Activated naive CD4-positive, alpha-beta T cell treated with anti-CD3 and anti-CD28 coated beads for 36 hours (primary cell): ENCODE measurements at regions not wholly inside any gene's neighbourhood (a gene's known extent, or its start where the extent isn't known, plus 50 kb on each side); places are given as distances from the start of the nearest gene placed in this dataset.

Experiments used
- CTCF ChIA-PET: fragments of 350-600 bp; sonication (Branson Sonifier 250); formaldehyde crosslinking; loops from one replicate; lab custom pipeline; 2021; ENCODE audit warnings: antibody characterized with exemption; lab: Charles Lee
- DNase-seq: peaks from one replicate; pipeline ENCODE4 v3.0.0-alpha.2; 2020
- H3K27ac Mint-ChIP-seq: one replicate; pipeline ENCODE4 v1.8.0; 2021; ENCODE audit warnings: mild to moderate bottlenecking, mixed read lengths
- H3K27me3 Mint-ChIP-seq: one replicate; pipeline ENCODE4 v1.8.0; 2021; ENCODE audit warnings: low read depth, mixed read lengths
- H3K36me3 Mint-ChIP-seq: one replicate; pipeline ENCODE4 v1.8.0; 2021; ENCODE audit warnings: low read depth, mixed read lengths
- H3K4me1 Mint-ChIP-seq: one replicate; pipeline ENCODE4 v1.8.0; 2021; ENCODE audit warnings: low read depth, mixed read lengths
- H3K4me3 Mint-ChIP-seq: one replicate; pipeline ENCODE4 v1.8.0; 2021; ENCODE audit warnings: mild to moderate bottlenecking, moderate library complexity, mixed read lengths
- H3K9me3 Mint-ChIP-seq: one replicate; pipeline ENCODE4 v1.8.0; 2021; ENCODE audit warnings: mixed read lengths
- intact Hi-C: fragments of 100-400 bp; cut with micrococcal nuclease; formaldehyde crosslinking; loops from one replicate; pipeline ENCODE4 v1.15.1; 2023

DNA sequence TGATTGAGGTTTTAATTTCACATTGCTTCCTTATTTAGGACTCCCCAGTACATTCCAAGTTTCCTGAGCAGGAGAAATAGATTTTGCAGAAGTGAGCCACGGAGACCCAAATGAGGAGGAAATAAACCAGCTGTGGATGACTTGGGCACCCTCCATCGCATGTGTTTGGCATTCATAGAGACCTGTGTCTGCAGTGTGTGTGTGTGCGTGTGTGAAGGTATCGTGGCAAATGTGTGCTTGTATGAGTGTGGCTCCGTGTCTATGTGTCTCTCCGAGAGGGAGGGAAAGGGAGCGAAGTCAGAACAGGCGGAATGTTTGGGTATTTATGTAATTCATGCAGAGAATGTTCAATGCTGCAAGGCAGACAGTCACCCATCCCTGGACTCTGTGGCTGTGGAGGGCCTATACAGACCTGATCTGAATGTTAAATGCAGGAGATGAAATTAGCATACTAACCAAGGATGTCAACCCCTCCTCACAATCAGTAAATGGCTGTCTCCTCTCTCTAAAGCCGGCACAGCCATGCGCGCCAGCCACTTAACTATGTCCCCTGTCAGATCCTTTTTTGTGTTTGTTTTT is 186.0 kb upstream of the ZFHX3 start:
- intact Hi-C loops = no loop called here
- Mint-ChIP-seq H3K4me1 (no peaks in the 10 kb centered on the region), H3K4me3 (no peak overlapping the region), H3K27me3 (no peaks in the 10 kb centered on the region), H3K27ac (no peak overlapping the region), H3K36me3 (no peaks in the 10 kb centered on the region), H3K9me3 (no peaks in the 10 kb centered on the region)
- CTCF ChIA-PET = no interaction called here
- no peak for DNase-seq

DNA sequence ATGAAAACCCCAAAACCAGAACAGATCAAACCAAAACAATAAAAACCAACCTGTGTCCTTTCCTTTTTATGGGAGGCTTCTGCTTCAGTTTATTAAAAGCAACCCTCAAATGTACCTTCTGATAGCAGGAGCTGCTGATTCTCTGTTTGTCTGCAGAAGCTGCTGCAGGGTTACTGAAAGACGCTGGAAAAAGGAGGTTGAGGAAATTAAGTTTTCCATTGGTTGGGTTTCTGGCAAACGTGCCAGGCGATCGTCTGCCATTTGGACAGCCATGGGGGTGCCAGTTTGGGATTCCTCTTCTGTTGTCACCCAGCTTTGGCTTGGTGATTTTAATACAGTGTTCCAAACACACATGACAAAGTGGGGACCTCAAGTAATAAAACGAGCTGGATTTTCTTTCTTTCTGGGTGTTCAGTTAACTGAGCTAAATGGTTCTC is 185.4 kb upstream of the ZFHX3 start:
- Mint-ChIP-seq H3K9me3 (no peaks in the 10 kb centered on the region), H3K27me3 (no peaks in the 10 kb centered on the region), H3K4me3 (no peak overlapping the region), H3K27ac (no peak overlapping the region), H3K36me3 (no peaks in the 10 kb centered on the region), H3K4me1 (no peaks in the 10 kb centered on the region)
- intact Hi-C loops = no loop called here
- DNase-seq = no peak
- CTCF ChIA-PET = no interaction called here

DNA sequence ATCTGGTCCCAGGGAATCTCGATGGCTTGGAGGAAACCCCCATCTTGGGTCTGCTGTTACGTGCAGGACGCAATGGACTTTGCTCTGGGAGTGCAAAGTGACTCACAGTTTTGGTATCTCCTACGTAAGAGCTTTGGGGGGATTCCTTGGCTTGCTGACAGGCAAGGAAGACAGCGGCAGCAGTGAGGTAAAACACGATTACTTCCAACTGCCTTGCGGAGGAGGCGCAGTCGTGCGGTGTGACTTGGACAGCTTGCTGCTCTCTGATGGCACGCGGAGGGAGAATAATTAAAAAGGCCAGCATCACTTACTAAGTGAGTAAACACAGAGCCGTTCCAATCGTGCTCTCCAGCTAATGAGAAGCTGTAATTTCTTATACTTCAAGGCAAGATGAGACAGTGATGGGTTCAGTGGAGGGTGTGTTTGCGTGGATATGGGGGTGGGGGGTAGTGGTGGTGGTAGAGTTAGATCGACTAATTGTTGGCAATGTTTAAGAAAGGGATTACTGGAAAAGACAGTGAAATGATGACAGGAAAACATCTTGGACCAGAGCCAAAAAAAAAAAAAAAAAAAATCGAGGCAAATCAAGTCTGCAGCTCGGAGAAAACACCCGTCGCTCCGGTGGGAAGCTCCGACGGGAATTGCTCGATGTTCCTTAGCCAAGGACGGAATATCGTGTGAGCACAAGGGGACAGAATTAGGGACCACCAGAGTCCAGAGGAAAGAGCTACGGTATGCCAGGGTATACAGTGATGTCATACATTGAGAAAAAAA is 184.8 kb upstream of the ZFHX3 start:
- Mint-ChIP-seq H3K4me1 (no peaks in the 10 kb centered on the region), H3K27me3 (no peaks in the 10 kb centered on the region), H3K27ac (no peak overlapping the region), H3K36me3 (no peaks in the 10 kb centered on the region), H3K4me3 (no peak overlapping the region), H3K9me3 (no peaks in the 10 kb centered on the region)
- no peak for DNase-seq
- intact Hi-C loops = no loop called here
- CTCF ChIA-PET = no interaction called here

DNA sequence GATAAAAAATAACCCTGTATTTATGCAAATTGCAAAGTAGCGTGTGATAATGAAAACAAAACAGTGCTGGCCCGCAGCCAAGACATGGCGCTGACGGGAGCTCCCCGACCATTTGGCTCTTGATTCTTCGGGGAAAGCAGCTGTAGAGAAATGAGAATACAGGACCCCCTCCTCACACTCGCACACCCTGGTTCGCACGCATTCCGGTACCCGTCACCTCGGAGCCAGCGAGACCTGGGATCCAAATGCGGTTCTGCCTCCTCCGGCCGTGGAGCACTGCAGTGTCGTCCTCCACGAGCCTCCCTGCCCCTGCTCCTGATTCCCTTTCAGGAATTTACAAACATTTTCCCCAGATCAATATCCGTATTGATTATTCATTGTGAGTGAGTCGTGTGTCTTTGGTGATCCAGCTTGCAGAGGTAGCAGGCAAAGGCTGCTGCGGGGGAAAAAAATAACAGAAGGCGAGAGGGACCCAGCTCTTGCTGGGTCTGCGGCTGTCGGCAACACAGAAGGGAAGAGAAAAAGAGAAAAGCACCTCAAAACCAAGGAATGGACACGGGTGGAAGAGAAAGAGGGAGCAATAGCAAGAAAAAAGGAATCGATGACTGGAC is 184.1 kb upstream of the ZFHX3 start:
- Mint-ChIP-seq H3K36me3 (no peaks in the 10 kb centered on the region), H3K27ac (no peak overlapping the region), H3K9me3 (no peaks in the 10 kb centered on the region), H3K4me1 (no peaks in the 10 kb centered on the region), H3K27me3 (no peaks in the 10 kb centered on the region), H3K4me3 (no peak overlapping the region)
- CTCF ChIA-PET = no interaction called here
- intact Hi-C loops = no loop called here
- DNase-seq = no peak

DNA sequence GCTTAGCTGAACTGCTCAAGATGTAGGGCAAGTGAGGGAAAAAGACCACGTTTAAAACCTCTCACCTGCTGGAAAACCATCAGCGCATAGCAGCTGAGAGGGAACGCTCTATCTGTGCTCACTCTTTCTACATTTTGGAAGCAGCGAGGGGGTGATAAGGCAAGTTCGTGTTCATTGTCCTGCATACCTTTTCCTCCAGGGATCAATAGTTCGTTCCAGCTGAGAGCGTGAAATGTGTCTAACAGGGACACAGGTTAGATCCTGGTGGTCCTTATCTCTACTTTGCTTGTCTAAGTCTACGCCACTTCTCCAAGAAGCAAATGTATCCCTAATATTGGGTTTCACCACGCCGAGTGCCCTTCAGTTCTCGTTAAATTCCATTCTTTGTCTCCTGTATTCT is 183.5 kb upstream of the ZFHX3 start:
- Mint-ChIP-seq H3K9me3 (no peaks in the 10 kb centered on the region), H3K36me3 (no peaks in the 10 kb centered on the region), H3K4me3 (no peak overlapping the region), H3K27ac (no peak overlapping the region), H3K27me3 (no peaks in the 10 kb centered on the region), H3K4me1 (no peaks in the 10 kb centered on the region)
- intact Hi-C loops = no loop called here
- CTCF ChIA-PET = no interaction called here
- DNase-seq = no peak

DNA sequence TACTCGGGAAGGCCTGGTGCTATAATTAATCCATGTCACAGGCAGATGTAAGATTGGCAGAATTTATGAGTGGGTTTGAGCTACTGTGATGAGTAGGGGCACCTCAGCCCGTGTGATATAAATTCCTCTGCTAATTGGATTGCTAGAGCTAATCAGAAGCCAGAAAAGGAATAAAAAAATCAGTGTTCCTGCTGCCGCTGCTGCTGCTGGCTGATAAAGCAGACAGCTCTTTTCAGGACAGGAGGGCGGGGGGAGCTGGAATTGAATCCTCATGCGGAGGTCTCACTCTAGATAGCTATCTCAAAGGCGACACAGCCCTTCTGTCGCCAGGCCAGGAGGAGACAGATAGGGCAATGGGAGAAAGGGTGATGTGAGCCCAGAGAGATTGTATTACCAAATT is 182.7 kb upstream of the ZFHX3 start:
- Mint-ChIP-seq H3K27me3 (no peaks in the 10 kb centered on the region), H3K9me3 (no peaks in the 10 kb centered on the region), H3K36me3 (no peaks in the 10 kb centered on the region), H3K4me1 (no peaks in the 10 kb centered on the region), H3K27ac (no peak overlapping the region), H3K4me3 (no peak overlapping the region)
- intact Hi-C loops = no loop called here
- DNase-seq = no peak
- CTCF ChIA-PET = no interaction called here

DNA sequence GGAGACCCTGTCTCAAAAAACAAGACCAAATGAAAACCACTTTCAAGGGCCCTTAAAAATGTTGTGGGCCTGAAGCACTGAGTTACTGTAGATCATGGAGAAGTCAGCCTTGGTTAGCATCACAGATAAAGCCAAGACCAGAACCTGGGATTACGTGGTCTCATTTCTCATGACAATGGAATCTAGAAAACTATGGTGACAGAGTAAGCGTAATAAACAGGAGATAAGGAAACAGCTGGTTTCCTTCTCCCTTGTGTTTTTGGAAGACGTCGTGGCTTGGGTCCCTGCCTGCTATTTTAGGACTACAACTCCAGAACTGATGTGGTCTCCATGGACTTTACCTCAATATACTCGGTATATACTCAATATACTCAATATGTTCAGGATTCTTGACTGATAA is 180.7 kb upstream of the ZFHX3 start:
- no peaks in the 10 kb centered on the region for H3K4me1 Mint-ChIP-seq
- DNase-seq = no peak
- H3K36me3 Mint-ChIP-seq = no peaks in the 10 kb centered on the region
- H3K27me3 Mint-ChIP-seq = no peaks in the 10 kb centered on the region
- CTCF ChIA-PET = no interaction called here
- intact Hi-C loops = no loop called here
- no peak overlapping the region for H3K4me3 Mint-ChIP-seq
- H3K27ac Mint-ChIP-seq = no peak overlapping the region
- no peaks in the 10 kb centered on the region for H3K9me3 Mint-ChIP-seq

DNA sequence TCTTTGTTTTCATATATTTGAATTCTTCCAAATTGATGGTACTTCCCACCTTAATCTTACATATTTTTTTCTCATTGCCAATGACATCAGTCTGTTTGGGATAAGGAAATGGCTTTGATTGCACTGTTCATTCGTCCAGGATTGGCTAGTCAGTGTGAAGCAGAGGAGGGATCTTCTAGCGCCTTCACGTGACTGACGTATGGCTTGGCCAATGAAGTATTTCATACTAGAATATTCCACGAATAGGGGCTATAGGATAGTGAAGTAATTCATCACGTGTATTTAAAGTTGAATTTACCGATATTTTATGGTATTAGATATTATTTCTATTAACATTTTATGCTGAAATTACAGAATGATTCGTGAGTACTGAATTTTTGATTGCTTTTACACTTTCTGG is 178.7 kb upstream of the ZFHX3 start:
- Mint-ChIP-seq H3K27me3 (no peaks in the 10 kb centered on the region), H3K27ac (no peak overlapping the region), H3K4me3 (no peak overlapping the region), H3K9me3 (no peaks in the 10 kb centered on the region), H3K36me3 (no peaks in the 10 kb centered on the region), H3K4me1 (no peaks in the 10 kb centered on the region)
- no peak for DNase-seq
- intact Hi-C loops = no loop called here
- CTCF ChIA-PET = no interaction called here

DNA sequence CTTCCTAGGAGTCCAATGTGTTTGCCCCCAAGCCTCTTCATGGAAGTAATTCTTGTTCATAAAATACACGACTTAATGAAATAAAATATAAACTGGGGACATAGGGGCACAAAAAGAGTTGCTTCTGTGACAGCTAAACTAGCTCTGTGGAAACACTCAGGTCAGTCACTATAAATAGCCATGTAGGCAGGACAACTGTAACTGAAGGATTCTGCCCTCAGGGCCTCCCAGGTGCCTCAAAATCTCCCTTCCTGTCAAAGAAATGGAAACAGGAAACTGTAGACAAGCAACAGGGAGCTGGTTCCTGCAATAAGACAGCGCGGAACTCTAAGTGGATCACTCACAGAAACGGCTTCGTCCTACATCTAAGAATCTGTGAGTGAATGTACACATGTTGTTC is 178.1 kb upstream of the ZFHX3 start:
- Mint-ChIP-seq H3K36me3 (no peaks in the 10 kb centered on the region), H3K9me3 (no peaks in the 10 kb centered on the region), H3K4me3 (no peak overlapping the region), H3K27ac (no peak overlapping the region), H3K4me1 (no peaks in the 10 kb centered on the region), H3K27me3 (no peaks in the 10 kb centered on the region)
- DNase-seq = no peak
- intact Hi-C loops = no loop called here
- CTCF ChIA-PET = no interaction called here

DNA sequence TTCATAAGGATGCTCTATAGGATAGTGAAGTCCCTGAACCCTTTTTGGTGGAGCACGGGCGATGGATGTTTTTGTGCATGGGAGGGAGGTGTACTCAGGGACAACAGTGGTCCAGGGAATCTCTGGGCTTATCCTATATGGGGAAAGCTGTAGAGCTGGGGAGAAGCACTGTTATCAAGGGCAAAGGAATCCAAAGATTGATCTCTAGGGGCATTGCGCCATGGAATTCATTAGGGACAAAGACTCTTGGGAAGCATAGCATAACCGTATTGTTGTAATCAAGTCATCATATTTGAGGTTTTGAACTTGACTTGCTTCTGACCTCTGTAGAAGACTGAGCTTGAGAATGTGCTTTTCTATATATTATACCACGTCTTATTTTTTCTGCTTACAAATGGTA is 172.9 kb upstream of the ZFHX3 start:
- Mint-ChIP-seq H3K27ac (no peak overlapping the region), H3K27me3 (no peaks in the 10 kb centered on the region), H3K36me3 (no peaks in the 10 kb centered on the region), H3K4me3 (no peak overlapping the region), H3K4me1 (no peaks in the 10 kb centered on the region), H3K9me3 (peaks cover under 1% of the 10 kb centered on the region)
- CTCF ChIA-PET = no interaction called here
- intact Hi-C loops = no loop called here
- no peak for DNase-seq

DNA sequence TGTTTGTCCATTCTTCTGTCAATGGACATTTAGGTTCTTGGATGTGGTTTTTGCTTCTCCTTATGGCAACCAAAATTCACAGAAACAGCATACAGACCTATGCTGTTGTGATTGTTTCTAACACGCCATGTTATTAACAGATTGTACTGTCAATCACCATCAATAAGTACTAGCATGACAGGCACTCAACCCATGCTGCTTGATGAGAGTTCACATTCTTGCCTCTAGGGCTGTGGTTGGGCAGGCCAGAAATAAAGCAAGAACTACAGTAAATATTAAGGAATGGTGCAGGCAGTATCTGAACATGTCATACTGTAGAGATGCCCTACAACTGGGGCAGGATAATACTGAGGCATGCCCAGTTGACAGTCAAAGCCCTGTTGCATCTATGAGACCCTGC is 171.2 kb upstream of the ZFHX3 start:
- intact Hi-C loops = no loop called here
- CTCF ChIA-PET = no interaction called here
- Mint-ChIP-seq H3K4me3 (no peak overlapping the region), H3K27ac (no peak overlapping the region), H3K9me3 (peaks cover 4% of the 10 kb centered on the region), H3K27me3 (no peaks in the 10 kb centered on the region), H3K36me3 (no peaks in the 10 kb centered on the region), H3K4me1 (no peaks in the 10 kb centered on the region)
- no peak for DNase-seq

DNA sequence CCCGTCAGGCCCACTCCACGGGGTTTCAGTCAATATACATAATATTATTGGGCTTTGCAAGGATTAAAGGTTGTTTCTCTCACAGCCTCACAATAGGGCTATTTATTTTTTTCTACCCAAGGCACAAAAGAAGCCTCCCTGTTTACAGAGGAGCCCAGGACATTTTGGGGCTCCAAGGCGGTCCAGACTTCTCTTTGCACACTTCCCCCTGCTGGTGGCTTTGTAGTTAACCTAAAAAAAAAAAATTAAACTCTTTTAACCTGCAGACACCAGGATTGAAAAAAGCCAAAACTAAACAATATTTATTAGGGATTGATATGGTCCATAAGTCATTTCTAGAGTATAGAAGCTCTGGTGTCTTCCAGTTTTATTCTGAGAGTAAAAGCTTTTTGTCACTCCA is 169.7 kb upstream of the ZFHX3 start:
- H3K27ac Mint-ChIP-seq = no peak overlapping the region
- H3K9me3 Mint-ChIP-seq = peaks cover 4% of the 10 kb centered on the region
- H3K36me3 Mint-ChIP-seq = no peaks in the 10 kb centered on the region
- no peak overlapping the region for H3K4me3 Mint-ChIP-seq
- intact Hi-C loops = no loop called here
- no peaks in the 10 kb centered on the region for H3K4me1 Mint-ChIP-seq
- no peak for DNase-seq
- CTCF ChIA-PET = interaction anchor here (0.7 kb wide), 3 partner anchors 136 to 615 kb away, joined by 3 to 5 read pairs (median 3); no protein-coding TSS in a partner anchor
- H3K27me3 Mint-ChIP-seq = no peaks in the 10 kb centered on the region

DNA sequence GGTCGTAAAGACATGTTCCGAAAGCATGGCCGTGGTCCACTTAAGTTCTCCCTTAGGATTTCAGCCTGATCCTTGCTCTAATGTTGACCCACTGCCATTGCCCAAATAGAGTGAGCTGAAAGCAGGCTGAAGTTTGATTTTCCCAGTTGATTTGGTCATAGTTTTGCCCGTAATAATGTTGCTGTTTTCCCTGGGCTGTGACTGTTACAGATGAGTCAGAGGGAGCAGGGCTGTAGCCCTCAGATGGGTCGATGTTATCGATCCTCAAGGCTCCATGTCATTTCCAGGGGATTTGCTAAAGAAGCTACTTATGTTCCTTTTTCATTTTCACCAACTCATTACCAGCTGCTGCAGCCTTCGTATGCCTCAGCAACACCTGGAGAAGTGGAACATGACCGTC is 169.0 kb upstream of the ZFHX3 start:
- Mint-ChIP-seq H3K4me1 (no peaks in the 10 kb centered on the region), H3K27ac (no peak overlapping the region), H3K9me3 (peaks cover 4% of the 10 kb centered on the region), H3K36me3 (no peaks in the 10 kb centered on the region), H3K27me3 (no peaks in the 10 kb centered on the region), H3K4me3 (no peak overlapping the region)
- DNase-seq = no peak
- CTCF ChIA-PET = interaction anchor here (0.7 kb wide), 1 partner anchor 116 kb away, joined by 3 read pairs; no protein-coding TSS in a partner anchor
- intact Hi-C loops = no loop called here
